ENCODE measurements at regions not wholly inside any gene's neighbourhood (a gene's known extent, or its start where the extent isn't known, plus 50 kb on each side); places are given as distances from the start of the nearest gene placed in this dataset.

- H3K4me3 ChIP-seq (replicated peaks; ENCODE audit: insufficient read depth, low read length): no peak overlapping the region
- TF ChIP-seq SPI1 (IDR thresholded peaks at IDR 0.05; ENCODE audit: borderline replicate concordance, low read depth): no peak
- no peak for TF ChIP-seq CTCF (IDR thresholded peaks at IDR 0.05; ENCODE audit: insufficient read depth, low read length)
- TF ChIP-seq GABPA (IDR thresholded peaks at IDR 0.05; ENCODE audit: low read depth): no peak
- no peak for TF ChIP-seq POLR2AphosphoS5 (IDR thresholded peaks at IDR 0.05; ENCODE audit: low read depth)
- no peak for TF ChIP-seq REST (IDR thresholded peaks at IDR 0.05; ENCODE audit: insufficient replicate concordance, low read depth)
- no peaks in the 10 kb centered on the region for H3K27me3 ChIP-seq (ENCODE audit: insufficient read depth, poor library complexity, severe bottlenecking)
- DNase-seq (ENCODE audit: low read depth in 1 of 2, low spot score in 1 of 2): no peak
- no peak overlapping the region for H3K27ac ChIP-seq (replicated peaks)
These were observed 606.9 kb upstream of the PCDH10 start for GRCh38 chr4:132542228-132542627.

GRCh38 chr4:132548463-132548862 is 600.6 kb upstream of the PCDH10 start:
- no peak overlapping the region for H3K4me3 ChIP-seq (replicated peaks; ENCODE audit: insufficient read depth, low read length)
- no peak for TF ChIP-seq GABPA (IDR thresholded peaks at IDR 0.05; ENCODE audit: low read depth)
- no peak for TF ChIP-seq CTCF (IDR thresholded peaks at IDR 0.05; ENCODE audit: insufficient read depth, low read length)
- no peak for TF ChIP-seq SPI1 (IDR thresholded peaks at IDR 0.05; ENCODE audit: borderline replicate concordance, low read depth)
- no peak for TF ChIP-seq POLR2AphosphoS5 (IDR thresholded peaks at IDR 0.05; ENCODE audit: low read depth)
- TF ChIP-seq REST (IDR thresholded peaks at IDR 0.05; ENCODE audit: insufficient replicate concordance, low read depth): no peak
- no peak for DNase-seq (ENCODE audit: low read depth in 1 of 2, low spot score in 1 of 2)
- H3K27me3 ChIP-seq (ENCODE audit: insufficient read depth, poor library complexity, severe bottlenecking): no peaks in the 10 kb centered on the region
- no peak overlapping the region for H3K27ac ChIP-seq (replicated peaks)

GRCh38 chr4:132556316-132556715 is 592.8 kb upstream of the PCDH10 start:
- Histone ChIP-seq H3K4me3 (replicated peaks; ENCODE audit: insufficient read depth, low read length) (no peak overlapping the region), H3K27me3 (ENCODE audit: insufficient read depth, poor library complexity, severe bottlenecking) (no peaks in the 10 kb centered on the region), H3K27ac (replicated peaks) (no peak overlapping the region)
- no peak for TF ChIP-seq POLR2AphosphoS5 (IDR thresholded peaks at IDR 0.05; ENCODE audit: low read depth)
- TF ChIP-seq SPI1 (IDR thresholded peaks at IDR 0.05; ENCODE audit: borderline replicate concordance, low read depth): no peak
- no peak for TF ChIP-seq CTCF (IDR thresholded peaks at IDR 0.05; ENCODE audit: insufficient read depth, low read length)
- TF ChIP-seq GABPA (IDR thresholded peaks at IDR 0.05; ENCODE audit: low read depth): no peak
- no peak for TF ChIP-seq REST (IDR thresholded peaks at IDR 0.05; ENCODE audit: insufficient replicate concordance, low read depth)
- no peak for DNase-seq (ENCODE audit: low read depth in 1 of 2, low spot score in 1 of 2)
